ENCODE measurements at regions not wholly inside any gene's neighbourhood (a gene's known extent, or its start where the extent isn't known, plus 50 kb on each side); places are given as distances from the start of the nearest gene placed in this dataset.

- no peak for DNase-seq
These were observed 63.9 kb upstream of the GALNT9 start for GRCh38 chr12:132393245-132393795.

DNA sequence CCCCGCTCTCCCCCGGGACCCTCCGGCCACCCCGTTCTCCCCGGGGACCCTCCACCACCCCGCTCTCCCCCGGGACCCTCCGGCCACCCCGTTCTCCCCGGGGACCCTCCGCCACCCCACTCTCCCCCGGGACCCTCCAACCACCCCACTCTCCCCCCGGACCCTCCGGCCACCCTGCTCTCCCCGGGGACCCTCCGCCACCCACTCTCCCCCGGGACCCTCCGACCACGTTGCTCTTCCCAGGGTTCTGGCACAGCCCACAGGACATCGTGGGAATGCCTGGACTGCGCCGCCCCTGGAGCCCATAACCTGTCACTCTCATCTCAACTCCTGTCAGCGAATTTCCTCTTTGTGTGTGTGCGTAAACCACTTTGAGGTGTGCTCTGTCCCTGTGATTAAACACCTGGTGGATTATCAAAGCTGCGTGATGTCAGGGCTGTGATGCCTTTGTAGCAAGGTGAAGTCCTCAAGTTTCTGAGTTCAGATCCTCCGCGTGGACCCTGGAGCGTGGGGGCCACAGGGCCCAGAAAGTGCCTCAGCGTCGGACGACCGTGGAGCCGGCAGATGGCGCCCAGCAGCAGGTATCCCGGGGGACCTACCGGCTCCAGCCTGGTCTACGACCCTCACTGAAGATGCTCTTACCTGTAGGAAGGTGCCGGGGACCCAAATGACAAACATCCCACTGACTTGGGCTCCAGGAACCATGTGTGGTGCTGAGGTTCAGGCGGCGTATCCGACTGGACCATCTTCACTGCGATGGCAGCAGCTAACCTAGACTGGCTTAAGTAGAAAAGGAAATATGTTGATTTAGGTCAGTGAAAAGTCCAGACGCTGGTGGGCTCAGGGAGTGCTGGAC, 63.2 kb upstream of the GALNT9 start:
- no peak for DNase-seq

GRCh38 chr12:132391326-132392041, 62.1 kb upstream of the GALNT9 start:
- DNase-seq = no peak

DNA sequence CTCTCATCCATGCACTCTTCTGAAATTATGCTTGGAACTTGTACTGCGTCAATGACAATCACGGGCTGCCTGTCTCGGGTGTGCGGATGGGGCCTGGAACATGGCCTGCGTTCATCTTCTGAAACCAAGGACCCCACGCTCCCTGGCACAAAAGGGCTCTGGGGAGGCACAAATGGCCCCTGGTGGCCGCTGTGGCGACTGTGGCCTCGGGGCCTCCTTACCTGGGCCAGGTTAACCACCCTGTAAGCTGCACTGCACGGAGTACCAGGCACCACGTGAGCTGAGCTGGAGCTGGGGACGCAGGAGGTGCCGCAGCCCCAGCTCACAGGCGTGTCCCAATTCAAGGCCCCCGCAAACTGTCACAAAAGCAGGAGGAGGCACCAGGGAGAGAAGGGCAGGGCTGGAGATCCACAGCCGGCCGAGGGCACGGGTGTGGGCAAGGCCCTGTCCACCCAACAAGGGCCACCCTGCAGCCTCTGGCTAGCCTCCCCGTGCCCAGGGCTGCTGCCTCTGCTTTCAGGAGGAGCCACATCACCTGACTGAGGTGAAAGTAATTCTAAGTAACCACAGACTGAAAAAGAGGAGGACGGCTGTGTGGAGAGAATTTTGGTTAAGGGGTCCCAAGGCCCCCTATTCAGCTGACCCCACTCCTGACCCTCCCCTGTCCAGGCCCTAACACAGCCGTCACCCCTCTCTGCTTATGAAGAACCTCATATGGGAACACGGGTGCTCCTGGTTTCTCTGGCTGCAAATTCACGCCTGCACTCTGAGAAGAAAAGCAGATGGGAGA, 61.1 kb upstream of the GALNT9 start:
- no peak for DNase-seq

- no peak for DNase-seq
These were observed 60.3 kb upstream of the GALNT9 start for GRCh38 chr12:132389526-132390286.

- DNase-seq = no peak
These were observed 59.6 kb upstream of the GALNT9 start for GRCh38 chr12:132389026-132389425.

- no peak for DNase-seq
These were observed 59.1 kb upstream of the GALNT9 start for GRCh38 chr12:132388379-132389015.

- no peak for DNase-seq
These were observed 57.6 kb upstream of the GALNT9 start for GRCh38 chr12:132386926-132387497.

DNA sequence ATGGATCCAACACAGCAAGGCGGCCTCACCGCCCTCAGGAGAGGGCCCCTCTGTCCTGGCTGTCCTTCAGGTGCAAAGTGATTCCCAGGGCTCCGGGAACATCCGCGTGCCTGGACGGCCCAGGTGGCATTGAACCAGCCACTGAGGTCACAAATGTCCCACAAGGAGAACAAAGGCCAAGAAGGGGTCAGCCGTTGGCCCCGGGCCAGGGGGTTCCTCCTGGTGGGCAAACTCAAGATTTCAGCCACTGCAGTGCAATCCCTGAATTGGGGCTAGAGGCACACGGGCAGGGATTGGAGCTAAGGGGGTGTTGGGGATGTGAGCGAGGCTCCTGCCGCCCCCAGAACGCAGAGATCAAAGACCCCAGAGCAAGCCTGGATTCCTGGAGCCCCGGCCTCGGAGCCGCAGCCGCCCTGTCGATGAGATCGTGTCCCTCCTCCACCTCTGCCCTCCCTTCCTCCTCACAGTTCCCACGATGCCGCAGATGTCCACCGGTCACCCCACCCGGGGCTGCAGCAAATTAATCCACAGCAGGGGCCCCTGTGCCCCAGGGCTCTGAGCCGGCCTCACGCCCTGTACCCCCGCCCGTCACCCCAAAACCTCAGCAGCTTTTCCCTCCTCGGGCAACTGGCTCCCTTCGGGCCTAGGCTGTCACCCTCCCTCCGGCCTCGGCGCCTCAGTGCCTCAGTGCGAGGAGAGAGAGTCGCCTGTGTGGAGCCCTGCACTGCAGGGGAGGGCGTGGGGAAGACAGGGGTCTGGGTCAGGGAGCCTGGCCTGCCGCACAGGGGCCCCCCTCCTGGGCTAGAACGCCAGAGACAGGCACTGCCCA, 56.7 kb upstream of the GALNT9 start:
- DNase-seq = no peak

DNA sequence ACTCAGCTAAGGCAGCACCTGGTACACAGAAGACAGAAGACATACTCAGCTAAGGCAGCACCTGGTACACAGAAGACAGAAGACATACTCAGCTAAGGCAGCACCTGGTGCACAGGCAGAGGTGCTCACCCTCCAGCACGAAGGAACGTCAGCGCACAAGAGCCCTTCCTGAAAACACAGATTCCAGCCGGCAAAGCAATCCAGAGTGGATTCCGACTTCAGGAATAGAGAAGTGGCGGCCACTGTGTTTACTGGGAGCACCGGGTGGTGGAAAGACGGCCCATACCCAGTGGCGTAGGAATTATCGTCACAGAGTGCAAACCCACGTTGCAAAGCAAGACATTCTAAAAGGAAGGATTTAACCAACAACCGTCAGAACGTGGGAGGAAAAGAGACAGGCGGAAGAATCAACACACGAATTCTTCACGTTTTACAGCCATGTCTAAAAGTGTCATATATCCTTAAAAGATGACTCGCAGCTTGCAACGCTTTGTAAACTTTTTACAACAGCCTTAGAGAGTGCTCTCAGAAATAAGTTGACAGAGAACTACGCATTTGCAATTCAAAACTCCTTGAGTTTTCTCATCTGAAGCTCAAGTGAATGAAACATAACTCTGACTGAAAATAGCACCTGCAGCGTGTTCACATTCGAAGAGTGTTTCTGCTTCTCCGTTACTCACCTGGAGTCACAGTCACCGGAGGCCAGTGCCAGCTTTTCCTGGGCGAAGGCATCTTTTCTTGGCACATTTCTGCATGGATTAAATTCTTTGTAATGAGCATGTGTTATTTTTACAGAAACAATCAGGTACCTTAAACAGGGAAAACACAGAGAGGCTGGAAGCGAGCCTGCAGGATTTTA, 55.8 kb upstream of the GALNT9 start:
- no peak for DNase-seq

DNA sequence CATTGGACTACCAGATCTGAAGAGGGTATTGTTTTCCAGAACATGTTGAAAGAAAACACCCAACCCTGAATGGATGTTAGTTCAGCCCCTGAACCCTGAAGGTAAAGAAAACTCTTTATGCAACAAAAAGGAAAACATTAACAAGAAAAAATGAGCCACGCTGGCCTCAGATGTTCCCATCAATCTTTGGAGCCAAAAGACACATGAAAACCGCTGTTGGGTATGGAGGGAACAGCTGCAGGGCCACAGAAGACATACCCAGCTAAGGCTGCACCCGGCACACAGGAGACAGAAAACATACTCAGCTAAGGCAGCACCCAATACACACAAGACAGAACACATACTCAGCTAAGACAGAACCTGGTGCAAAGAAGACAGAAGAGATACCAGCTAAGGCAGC, 51.3 kb upstream of the GALNT9 start:
- DNase-seq = no peak

GRCh38 chr12:132379996-132380395, 50.6 kb upstream of the GALNT9 start:
- no peak for DNase-seq

GRCh38 chr12:132379576-132379975, 50.2 kb upstream of the GALNT9 start:
- no peak for DNase-seq

All from stimulated activated CD4-positive, alpha-beta T cell treated with anti-CD3 and anti-CD28 coated beads, Interleukin-12 subunit alpha, Interleukin-12 subunit beta, amount 100 ng/mL, for 4 hours (primary cell).